Prostate gland (tissue), 2 donors: ENCODE measurements at regions not wholly inside any gene's neighbourhood (a gene's known extent, or its start where the extent isn't known, plus 50 kb on each side); places are given as distances from the start of the nearest gene placed in this dataset.

Source experiments
- DNase-seq: peaks from one replicate; pipeline ENCODE4 v3.0.0-alpha.2; 2019; ENCODE audit warnings: low spot score
- H3K27ac ChIP-seq, 2 donors: fragments of 200-600 bp; sonication (generic); 2 replicates each; pipeline ENCODE4 v1.5.1; 2017 to 2019
- H3K27me3 ChIP-seq: fragments of 200-600 bp; sonication (generic); replicated peaks from 2 replicates; pipeline ENCODE4 v1.5.1; 2019; ENCODE audit not compliant: insufficient read depth
- H3K36me3 ChIP-seq, 2 donors: fragments of 200-600 bp; sonication (generic); 1 replicate in 1 of 2; 2 replicates in 1 of 2; pipeline versions ENCODE4 v1.5.1 to v1.8.1; 2017 to 2019
- H3K4me1 ChIP-seq: fragments of 200-600 bp; sonication (generic); replicated peaks from 2 replicates; pipeline ENCODE4 v1.5.1; 2019
- H3K4me3 ChIP-seq, 2 donors: fragments of 200-600 bp; sonication (generic); 2 replicates each; pipeline ENCODE4 v1.5.1; 2017 to 2019
- H3K9me3 ChIP-seq: fragments of 200-600 bp; sonication (generic); 2 replicates; pipeline ENCODE4 v1.5.1; 2017
- CTCF ChIP-seq, 4 experiments: fragments of 200-600 bp in 2 of 4; fragments of 450-650 bp in 2 of 4; sonication (generic) in 2 of 4; IDR thresholded peaks; 1 replicate in 3 of 4; 2 replicates in 1 of 4; pipeline ENCODE4 v1.5.1; 2016 to 2019; ENCODE audit warnings: antibody characterized with exemption in 4 of 4, mild to moderate bottlenecking in 2 of 4, moderate library complexity in 2 of 4
- POLR2A ChIP-seq: fragments of 450-650 bp; IDR thresholded peaks from one replicate; pipeline ENCODE4 v1.6.1; 2016; ENCODE audit warnings: antibody characterized with exemption, mild to moderate bottlenecking
- POLR2AphosphoS5 ChIP-seq: sonication (generic); formaldehyde crosslinking; IDR thresholded peaks from one replicate; pipeline ENCODE4 v1.6.1; 2017; ENCODE audit warnings: antibody characterized with exemption
- WGBS: methylation state at CpG from one replicate; pipeline ENCODE4 v1.1.5; 2018; 5-methylcytosine and 5-hydroxymethylcytosine counted together
- intact Hi-C: fragments of 100-400 bp; cut with DNase I; formaldehyde crosslinking; loops from one replicate; pipeline ENCODE4 v1.14.2; 2022

- no peak for TF ChIP-seq CTCF (IDR thresholded peaks at IDR 0.05)
- no peak for TF ChIP-seq POLR2AphosphoS5
- TF ChIP-seq POLR2A: no peak
- no peak overlapping the region for H3K27ac ChIP-seq
- no peaks in the 10 kb centered on the region for H3K36me3 ChIP-seq
- no peaks in the 10 kb centered on the region for H3K9me3 ChIP-seq
- no peaks in the 10 kb centered on the region for H3K27me3 ChIP-seq
- DNase-seq: no peak
- intact Hi-C loops: no loop called here
- H3K4me1 ChIP-seq: no peaks in the 10 kb centered on the region
- H3K4me3 ChIP-seq: no peak overlapping the region
- 23% methylated on average over 1 of the region's 1 CpG for WGBS
Measured at GRCh38 chr3:78015856-78016255, 976.0 kb downstream of the ROBO2 start.

- WGBS: 76% methylated on average over 3 of the region's 3 CpGs
- no peak for DNase-seq
- no peaks in the 10 kb centered on the region for H3K27me3 ChIP-seq
- no peaks in the 10 kb centered on the region for H3K36me3 ChIP-seq
- H3K9me3 ChIP-seq: no peaks in the 10 kb centered on the region
- no peak overlapping the region for H3K27ac ChIP-seq
- H3K4me1 ChIP-seq: no peaks in the 10 kb centered on the region
- no peak overlapping the region for H3K4me3 ChIP-seq
- intact Hi-C loops: no loop called here
- TF ChIP-seq CTCF (IDR thresholded peaks at IDR 0.05) (no peak), POLR2A (no peak), POLR2AphosphoS5 (no peak)
Measured at GRCh38 chr3:78021710-78022109, 981.8 kb downstream of the ROBO2 start.

- no peak overlapping the region for H3K4me3 ChIP-seq
- no peaks in the 10 kb centered on the region for H3K4me1 ChIP-seq
- H3K9me3 ChIP-seq: no peaks in the 10 kb centered on the region
- H3K27me3 ChIP-seq: no peaks in the 10 kb centered on the region
- intact Hi-C loops: no loop called here
- TF ChIP-seq POLR2A (no peak), CTCF (IDR thresholded peaks at IDR 0.05) (no peak), POLR2AphosphoS5 (no peak)
- H3K36me3 ChIP-seq: no peaks in the 10 kb centered on the region
- WGBS: 71% methylated on average over 5 of the region's 5 CpGs
- no peak for DNase-seq
- H3K27ac ChIP-seq: no peak overlapping the region
Measured at GRCh38 chr3:78022232-78022631, 982.3 kb downstream of the ROBO2 start.

GRCh38 chr3:78023257-78023656 lies 983.4 kb downstream of the ROBO2 start:
- H3K36me3 ChIP-seq: no peaks in the 10 kb centered on the region
- no peaks in the 10 kb centered on the region for H3K9me3 ChIP-seq
- 72% methylated on average over 3 of the region's 3 CpGs for WGBS
- no peaks in the 10 kb centered on the region for H3K4me1 ChIP-seq
- no peaks in the 10 kb centered on the region for H3K27me3 ChIP-seq
- intact Hi-C loops: no loop called here
- H3K4me3 ChIP-seq: no peak overlapping the region
- no peak for DNase-seq
- no peak for TF ChIP-seq CTCF (IDR thresholded peaks at IDR 0.05)
- no peak for TF ChIP-seq POLR2A
- no peak for TF ChIP-seq POLR2AphosphoS5
- H3K27ac ChIP-seq: no peak overlapping the region

- intact Hi-C loops: no loop called here
- H3K36me3 ChIP-seq: no peaks in the 10 kb centered on the region
- H3K27ac ChIP-seq: no peak overlapping the region
- DNase-seq: no peak
- no peaks in the 10 kb centered on the region for H3K27me3 ChIP-seq
- H3K9me3 ChIP-seq: no peaks in the 10 kb centered on the region
- WGBS: 90% methylated on average over 5 of the region's 5 CpGs
- H3K4me1 ChIP-seq: no peaks in the 10 kb centered on the region
- TF ChIP-seq POLR2A: no peak
- TF ChIP-seq CTCF (IDR thresholded peaks at IDR 0.05): no peak
- no peak for TF ChIP-seq POLR2AphosphoS5
- H3K4me3 ChIP-seq: no peak overlapping the region
Measured at GRCh38 chr3:78025916-78026315, 986.0 kb downstream of the ROBO2 start.
